ENCODE measurements at regions not wholly inside any gene's neighbourhood (a gene's known extent, or its start where the extent isn't known, plus 50 kb on each side); places are given as distances from the start of the nearest gene placed in this dataset.

- no peak overlapping the region for H2AFZ ChIP-seq (ENCODE audit: low read length, unreplicated experiment)
- H3K4me1 ChIP-seq (ENCODE audit: control insufficient read depth, insufficient read depth, low read length, unreplicated experiment), result no peaks in the 10 kb centered on the region
- H3K27me3 ChIP-seq (ENCODE audit: insufficient read depth, low read length), result peaks cover 42% of the 10 kb centered on the region
- H3K27ac ChIP-seq (ENCODE audit: low read depth, low read length), result no peak overlapping the region
- H3K36me3 ChIP-seq (ENCODE audit: insufficient read depth, low read length), result no peaks in the 10 kb centered on the region
- H3K4me3 ChIP-seq (ENCODE audit: low read depth, low read length), result no peak overlapping the region
- H3K79me2 ChIP-seq (ENCODE audit: control insufficient read depth, insufficient read depth, low read length, unreplicated experiment), result no peaks in the 10 kb centered on the region
Observed at GRCh38 chr1:217921126-217921904, 290.2 kb downstream of the SPATA17 start.

- H3K27me3 ChIP-seq (ENCODE audit: insufficient read depth, low read length), result peaks cover 22% of the 10 kb centered on the region
- H3K4me1 ChIP-seq (ENCODE audit: control insufficient read depth, insufficient read depth, low read length, unreplicated experiment), result no peaks in the 10 kb centered on the region
- H3K27ac ChIP-seq (ENCODE audit: low read depth, low read length), result no peak overlapping the region
- no peaks in the 10 kb centered on the region for H3K79me2 ChIP-seq (ENCODE audit: control insufficient read depth, insufficient read depth, low read length, unreplicated experiment)
- H2AFZ ChIP-seq (ENCODE audit: low read length, unreplicated experiment), result no peak overlapping the region
- no peak overlapping the region for H3K4me3 ChIP-seq (ENCODE audit: low read depth, low read length)
- H3K36me3 ChIP-seq (ENCODE audit: insufficient read depth, low read length), result no peaks in the 10 kb centered on the region
Observed at GRCh38 chr1:217924924-217925323, 293.8 kb downstream of the SPATA17 start.

- no peak overlapping the region for H3K4me3 ChIP-seq (ENCODE audit: low read depth, low read length)
- H2AFZ ChIP-seq (ENCODE audit: low read length, unreplicated experiment), result no peak overlapping the region
- no peaks in the 10 kb centered on the region for H3K79me2 ChIP-seq (ENCODE audit: control insufficient read depth, insufficient read depth, low read length, unreplicated experiment)
- peaks cover 15% of the 10 kb centered on the region for H3K27me3 ChIP-seq (ENCODE audit: insufficient read depth, low read length)
- no peak overlapping the region for H3K27ac ChIP-seq (ENCODE audit: low read depth, low read length)
- H3K36me3 ChIP-seq (ENCODE audit: insufficient read depth, low read length), result no peaks in the 10 kb centered on the region
- H3K4me1 ChIP-seq (ENCODE audit: control insufficient read depth, insufficient read depth, low read length, unreplicated experiment), result no peaks in the 10 kb centered on the region
Observed at GRCh38 chr1:217929213-217929885, 298.2 kb downstream of the SPATA17 start.

- Histone ChIP-seq H3K4me3 (ENCODE audit: low read depth, low read length) (no peak overlapping the region), H3K27ac (ENCODE audit: low read depth, low read length) (no peak overlapping the region), H3K27me3 (ENCODE audit: insufficient read depth, low read length) (peaks cover 24% of the 10 kb centered on the region), H3K79me2 (ENCODE audit: control insufficient read depth, insufficient read depth, low read length, unreplicated experiment) (no peaks in the 10 kb centered on the region), H3K36me3 (ENCODE audit: insufficient read depth, low read length) (no peaks in the 10 kb centered on the region), H3K4me1 (ENCODE audit: control insufficient read depth, insufficient read depth, low read length, unreplicated experiment) (no peaks in the 10 kb centered on the region), H2AFZ (ENCODE audit: low read length, unreplicated experiment) (no peak overlapping the region)
Observed at GRCh38 chr1:217943361-217943760, 312.2 kb downstream of the SPATA17 start.

- Histone ChIP-seq H3K27me3 (ENCODE audit: insufficient read depth, low read length) (peaks cover 20% of the 10 kb centered on the region), H3K27ac (ENCODE audit: low read depth, low read length) (no peak overlapping the region), H3K79me2 (ENCODE audit: control insufficient read depth, insufficient read depth, low read length, unreplicated experiment) (no peaks in the 10 kb centered on the region), H3K4me1 (ENCODE audit: control insufficient read depth, insufficient read depth, low read length, unreplicated experiment) (no peaks in the 10 kb centered on the region), H3K36me3 (ENCODE audit: insufficient read depth, low read length) (no peaks in the 10 kb centered on the region), H3K4me3 (ENCODE audit: low read depth, low read length) (no peak overlapping the region), H2AFZ (ENCODE audit: low read length, unreplicated experiment) (no peak overlapping the region)
Observed at GRCh38 chr1:217944550-217944949, 313.4 kb downstream of the SPATA17 start.

GRCh38 chr1:217946511-217946910 lies 315.4 kb downstream of the SPATA17 start:
- H3K27ac ChIP-seq (ENCODE audit: low read depth, low read length), result no peak overlapping the region
- H3K4me3 ChIP-seq (ENCODE audit: low read depth, low read length), result no peak overlapping the region
- H3K4me1 ChIP-seq (ENCODE audit: control insufficient read depth, insufficient read depth, low read length, unreplicated experiment), result no peaks in the 10 kb centered on the region
- peaks cover 13% of the 10 kb centered on the region; the same call in 1 of the 2 replicates for H3K27me3 ChIP-seq (ENCODE audit: insufficient read depth, low read length)
- H2AFZ ChIP-seq (ENCODE audit: low read length, unreplicated experiment), result no peak overlapping the region
- H3K79me2 ChIP-seq (ENCODE audit: control insufficient read depth, insufficient read depth, low read length, unreplicated experiment), result no peaks in the 10 kb centered on the region
- no peaks in the 10 kb centered on the region for H3K36me3 ChIP-seq (ENCODE audit: insufficient read depth, low read length)

- no peaks in the 10 kb centered on the region for H3K4me1 ChIP-seq (ENCODE audit: control insufficient read depth, insufficient read depth, low read length, unreplicated experiment)
- no peak overlapping the region for H3K4me3 ChIP-seq (ENCODE audit: low read depth, low read length)
Observed at GRCh38 chr1:217948741-217949140, 317.6 kb downstream of the SPATA17 start.

GRCh38 chr1:217953330-217953729 lies 322.2 kb downstream of the SPATA17 start:
- Histone ChIP-seq H3K4me1 (ENCODE audit: control insufficient read depth, insufficient read depth, low read length, unreplicated experiment) (no peaks in the 10 kb centered on the region), H3K27ac (ENCODE audit: low read depth, low read length) (no peak overlapping the region), H2AFZ (ENCODE audit: low read length, unreplicated experiment) (no peak overlapping the region), H3K4me3 (ENCODE audit: low read depth, low read length) (no peak overlapping the region), H3K27me3 (ENCODE audit: insufficient read depth, low read length) (no peaks in the 10 kb centered on the region), H3K36me3 (ENCODE audit: insufficient read depth, low read length) (no peaks in the 10 kb centered on the region), H3K79me2 (ENCODE audit: control insufficient read depth, insufficient read depth, low read length, unreplicated experiment) (no peaks in the 10 kb centered on the region)

More at GRCh38 chr1:217948741-217949140, 317.6 kb downstream of the SPATA17 start:
- Histone ChIP-seq H2AFZ (ENCODE audit: low read length, unreplicated experiment) (no peak overlapping the region), H3K27ac (ENCODE audit: low read depth, low read length) (no peak overlapping the region), H3K79me2 (ENCODE audit: control insufficient read depth, insufficient read depth, low read length, unreplicated experiment) (no peaks in the 10 kb centered on the region), H3K27me3 (ENCODE audit: insufficient read depth, low read length) (0 out of 2 replicates have a peak, but pooled peaks cover 3% of the 10 kb centered on the region), H3K36me3 (ENCODE audit: insufficient read depth, low read length) (no peaks in the 10 kb centered on the region)

- Histone ChIP-seq H3K27ac (ENCODE audit: low read depth, low read length) (no peak overlapping the region), H3K79me2 (ENCODE audit: control insufficient read depth, insufficient read depth, low read length, unreplicated experiment) (no peaks in the 10 kb centered on the region), H3K4me3 (ENCODE audit: low read depth, low read length) (no peak overlapping the region), H3K4me1 (ENCODE audit: control insufficient read depth, insufficient read depth, low read length, unreplicated experiment) (no peaks in the 10 kb centered on the region), H2AFZ (ENCODE audit: low read length, unreplicated experiment) (no peak overlapping the region), H3K36me3 (ENCODE audit: insufficient read depth, low read length) (no peaks in the 10 kb centered on the region), H3K27me3 (ENCODE audit: insufficient read depth, low read length) (no peaks in the 10 kb centered on the region)
Observed at GRCh38 chr1:217953922-217954321, 322.8 kb downstream of the SPATA17 start.

- no peak overlapping the region for H2AFZ ChIP-seq (ENCODE audit: low read length, unreplicated experiment)
Observed at GRCh38 chr1:217955723-217956122, 324.6 kb downstream of the SPATA17 start.

More at GRCh38 chr1:217955723-217956122, 324.6 kb downstream of the SPATA17 start:
- H3K4me3 ChIP-seq (ENCODE audit: low read depth, low read length), result no peak overlapping the region
- no peaks in the 10 kb centered on the region for H3K27me3 ChIP-seq (ENCODE audit: insufficient read depth, low read length)
- H3K27ac ChIP-seq (ENCODE audit: low read depth, low read length), result no peak overlapping the region
- H3K79me2 ChIP-seq (ENCODE audit: control insufficient read depth, insufficient read depth, low read length, unreplicated experiment), result no peaks in the 10 kb centered on the region
- H3K4me1 ChIP-seq (ENCODE audit: control insufficient read depth, insufficient read depth, low read length, unreplicated experiment), result no peaks in the 10 kb centered on the region
- H3K36me3 ChIP-seq (ENCODE audit: insufficient read depth, low read length), result no peaks in the 10 kb centered on the region
